ENCODE measurements at regions not wholly inside any gene's neighbourhood (a gene's known extent, or its start where the extent isn't known, plus 50 kb on each side); places are given as distances from the start of the nearest gene placed in this dataset.

DNA sequence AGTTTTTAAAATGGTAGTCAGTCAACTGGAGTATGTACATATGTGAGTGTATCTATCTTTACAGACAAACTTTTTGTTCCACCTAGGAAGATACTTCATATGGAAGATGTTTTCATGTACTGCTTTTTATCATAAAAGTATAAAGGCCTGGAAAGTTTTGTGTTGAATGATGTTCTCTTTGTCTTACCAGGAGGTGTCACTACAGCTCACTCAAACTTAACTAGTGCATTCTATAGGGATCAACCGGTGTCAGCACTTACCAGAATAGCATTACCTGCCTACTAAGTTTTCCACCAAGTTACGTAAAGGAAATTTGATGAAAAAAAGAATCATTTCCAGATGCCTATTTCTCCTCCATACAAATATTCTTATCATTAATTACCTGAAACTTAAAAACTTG, 522.6 kb upstream of the SEMA6D start:
- ATAC-seq (peak in 1 of 2 experiments; percentile 47; a peak in 1 of 6 replicates), FAIRE-seq (no peak), DNase-seq (ENCODE audit: low read depth in 1 of 2, low spot score in 1 of 2) (peak in 1 of 2 experiments; percentile 10)
- CTCF ChIA-PET = interaction anchor here (0.6 to 3.1 kb wide), 3 partner anchors 793 to 1057 kb away, joined by 3 to 23 read pairs (median 6); no protein-coding TSS in a partner anchor
- Histone ChIP-seq H3K4me1 (no peaks in the 10 kb centered on the region), H3K4me2 (no peak overlapping the region), H3K27ac (no peak overlapping the region), H3K4me3 (no peak overlapping the region), H3K9me3 (no peaks in the 10 kb centered on the region)
- WGBS (ENCODE audit: missing lambda C conversion rate) = 8% methylated on average over 2 of the region's 2 CpGs
- POLR2A ChIA-PET = no interaction called here
- no peak for TF ChIP-seq JUNB (IDR thresholded peaks at IDR 0.05)
- TF ChIP-seq HDAC2 (IDR thresholded peaks at IDR 0.05) = no peak
- no peak for TF ChIP-seq EHMT2 (IDR thresholded peaks at IDR 0.05; ENCODE audit: low read depth)
- peak in 1 of 2 experiments; percentile 15; a peak in 1 of 5 replicates for TF ChIP-seq RAD21 (conservative IDR thresholded peaks at IDR 0.05 in 1 of 2, IDR thresholded peaks at IDR 0.05 in 1 of 2)
- no peak for TF ChIP-seq ZSCAN20 (CRISPR knock-in tag; IDR thresholded peaks at IDR 0.05)
- no peak for TF ChIP-seq FOSL2 (IDR thresholded peaks at IDR 0.05)
- TF ChIP-seq FOSL2 (CRISPR knock-in tag; IDR thresholded peaks at IDR 0.05) = no peak

GRCh38 chr15:47196048-47196447, 521.3 kb upstream of the SEMA6D start:
- Histone ChIP-seq H3K9me3 (no peaks in the 10 kb centered on the region), H3K4me2 (no peak overlapping the region), H3K4me1 (no peaks in the 10 kb centered on the region), H3K27ac (no peak overlapping the region), H3K4me3 (no peak overlapping the region)
- CTCF ChIA-PET = interaction anchor here (0.7 to 3.1 kb wide), 13 partner anchors 11 to 1157 kb away, joined by 3 to 23 read pairs (median 3); no protein-coding TSS in a partner anchor
- TF ChIP-seq SMC3 (IDR thresholded peaks at IDR 0.05) = peak; percentile 56
- no peak for TF ChIP-seq ZSCAN20 (CRISPR knock-in tag; IDR thresholded peaks at IDR 0.05)
- TF ChIP-seq RAD21 (conservative IDR thresholded peaks at IDR 0.05 in 1 of 2, IDR thresholded peaks at IDR 0.05 in 1 of 2) = peak; percentile 70 to 76
- TF ChIP-seq, protein P1, sequence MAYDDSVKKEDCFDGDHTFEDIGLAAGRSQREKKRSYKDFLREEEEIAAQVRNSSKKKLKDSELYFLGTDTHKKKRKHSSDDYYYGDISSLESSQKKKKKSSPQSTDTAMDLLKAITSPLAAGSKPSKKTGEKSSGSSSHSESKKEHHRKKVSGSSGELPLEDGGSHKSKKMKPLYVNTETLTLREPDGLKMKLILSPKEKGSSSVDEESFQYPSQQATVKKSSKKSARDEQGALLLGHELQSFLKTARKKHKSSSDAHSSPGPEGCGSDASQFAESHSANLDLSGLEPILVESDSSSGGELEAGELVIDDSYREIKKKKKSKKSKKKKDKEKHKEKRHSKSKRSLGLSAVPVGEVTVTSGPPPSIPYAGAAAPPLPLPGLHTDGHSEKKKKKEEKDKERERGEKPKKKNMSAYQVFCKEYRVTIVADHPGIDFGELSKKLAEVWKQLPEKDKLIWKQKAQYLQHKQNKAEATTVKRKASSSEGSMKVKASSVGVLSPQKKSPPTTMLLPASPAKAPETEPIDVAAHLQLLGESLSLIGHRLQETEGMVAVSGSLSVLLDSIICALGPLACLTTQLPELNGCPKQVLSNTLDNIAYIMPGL (CRISPR knock-in tag; IDR thresholded peaks at IDR 0.05; ENCODE audit: borderline replicate concordance) = no peak
- TF ChIP-seq, protein P2, sequence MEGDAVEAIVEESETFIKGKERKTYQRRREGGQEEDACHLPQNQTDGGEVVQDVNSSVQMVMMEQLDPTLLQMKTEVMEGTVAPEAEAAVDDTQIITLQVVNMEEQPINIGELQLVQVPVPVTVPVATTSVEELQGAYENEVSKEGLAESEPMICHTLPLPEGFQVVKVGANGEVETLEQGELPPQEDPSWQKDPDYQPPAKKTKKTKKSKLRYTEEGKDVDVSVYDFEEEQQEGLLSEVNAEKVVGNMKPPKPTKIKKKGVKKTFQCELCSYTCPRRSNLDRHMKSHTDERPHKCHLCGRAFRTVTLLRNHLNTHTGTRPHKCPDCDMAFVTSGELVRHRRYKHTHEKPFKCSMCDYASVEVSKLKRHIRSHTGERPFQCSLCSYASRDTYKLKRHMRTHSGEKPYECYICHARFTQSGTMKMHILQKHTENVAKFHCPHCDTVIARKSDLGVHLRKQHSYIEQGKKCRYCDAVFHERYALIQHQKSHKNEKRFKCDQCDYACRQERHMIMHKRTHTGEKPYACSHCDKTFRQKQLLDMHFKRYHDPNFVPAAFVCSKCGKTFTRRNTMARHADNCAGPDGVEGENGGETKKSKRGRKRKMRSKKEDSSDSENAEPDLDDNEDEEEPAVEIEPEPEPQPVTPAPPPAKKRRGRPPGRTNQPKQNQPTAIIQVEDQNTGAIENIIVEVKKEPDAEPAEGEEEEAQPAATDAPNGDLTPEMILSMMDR (IDR thresholded peaks at IDR 0.05) = peak; percentile 39; the same call in 2 of the 3 replicates
- FAIRE-seq (no peak), DNase-seq (ENCODE audit: low read depth in 1 of 2, low spot score in 1 of 2) (peak; percentile 6 to 66), ATAC-seq (peak; percentile 94 to 96)
- POLR2A ChIA-PET = no interaction called here
- WGBS (ENCODE audit: missing lambda C conversion rate) = 0% methylated on average over 3 of the region's 4 CpGs

- Histone ChIP-seq H3K4me3 (no peak overlapping the region), H3K27ac (no peak overlapping the region), H3K9me3 (no peaks in the 10 kb centered on the region), H3K4me1 (no peaks in the 10 kb centered on the region), H3K4me2 (no peak overlapping the region)
- 0% methylated on average over 1 of the region's 1 CpG for WGBS (ENCODE audit: missing lambda C conversion rate)
- no peak for DNase-seq (ENCODE audit: low read depth in 1 of 2, low spot score in 1 of 2)
- TF ChIP-seq CHD2 (IDR thresholded peaks at IDR 0.05; ENCODE audit: low read length, partially characterized antibody) (no peak), RNF2 (IDR thresholded peaks at IDR 0.05; ENCODE audit: borderline replicate concordance, low read depth) (no peak), EHMT2 (IDR thresholded peaks at IDR 0.05; ENCODE audit: low read depth) (no peak), GATA3 (IDR thresholded peaks at IDR 0.05; ENCODE audit: borderline replicate concordance) (no peak), MAFK (IDR thresholded peaks at IDR 0.05; ENCODE audit: partially characterized antibody) (no peak), RAD21 (conservative IDR thresholded peaks at IDR 0.05 in 1 of 2, IDR thresholded peaks at IDR 0.05 in 1 of 2) (no peak), HOXB13 (CRISPR knock-in tag; IDR thresholded peaks at IDR 0.05; ENCODE audit: low read depth) (no peak), RFX5 (IDR thresholded peaks at IDR 0.05) (no peak), JUNB (IDR thresholded peaks at IDR 0.05) (no peak), NPAS2 (CRISPR knock-in tag; IDR thresholded peaks at IDR 0.05; ENCODE audit: borderline replicate concordance) (no peak), ZFP36 (IDR thresholded peaks at IDR 0.05; ENCODE audit: borderline replicate concordance, partially characterized antibody) (no peak), ZSCAN20 (CRISPR knock-in tag; IDR thresholded peaks at IDR 0.05) (no peak), EHF (CRISPR knock-in tag; IDR thresholded peaks at IDR 0.05) (no peak), MYC (IDR thresholded peaks at IDR 0.05; ENCODE audit: borderline replicate concordance, low read length) (no peak), FOSB (CRISPR knock-in tag; IDR thresholded peaks at IDR 0.05) (no peak), SREBF2 (IDR thresholded peaks at IDR 0.05) (no peak), EP300 (IDR thresholded peaks at IDR 0.05) (no peak), RARB (CRISPR knock-in tag; IDR thresholded peaks at IDR 0.05) (no peak), FOSL2 (IDR thresholded peaks at IDR 0.05) (no peak), FOSL2 (CRISPR knock-in tag; IDR thresholded peaks at IDR 0.05) (no peak)
- TF ChIP-seq, protein P1 (CRISPR knock-in tag; IDR thresholded peaks at IDR 0.05; ENCODE audit: borderline replicate concordance) = no peak
- FAIRE-seq = no peak
- POLR2A ChIA-PET = no interaction called here
- CTCF ChIA-PET = interaction anchor here (1.7 kb wide), 1 partner anchor 784 kb away, joined by 6 read pairs; no protein-coding TSS in a partner anchor
- no peak for ATAC-seq
Measured at GRCh38 chr15:47203993-47204392, 513.3 kb upstream of the SEMA6D start.

Data from A549 (cell line).